GM18505 (cell line): ENCODE measurements at regions not wholly inside any gene's neighbourhood (a gene's known extent, or its start where the extent isn't known, plus 50 kb on each side); places are given as distances from the start of the nearest gene placed in this dataset.

Experiments used
- ATAC-seq: cut with Tn5 transposase; IDR thresholded peaks from one replicate; pipeline ENCODE4 v1.9.1; 2021; ENCODE audit not compliant: unreplicated experiment
- POLR2A ChIP-seq: IDR thresholded peaks from 4 replicates; pipeline ENCODE4 v1.6.1; 2011; ENCODE audit warnings: borderline replicate concordance; ENCODE audit not compliant: insufficient read depth, insufficient read length; ENCODE audit errors: extremely low read depth

DNA sequence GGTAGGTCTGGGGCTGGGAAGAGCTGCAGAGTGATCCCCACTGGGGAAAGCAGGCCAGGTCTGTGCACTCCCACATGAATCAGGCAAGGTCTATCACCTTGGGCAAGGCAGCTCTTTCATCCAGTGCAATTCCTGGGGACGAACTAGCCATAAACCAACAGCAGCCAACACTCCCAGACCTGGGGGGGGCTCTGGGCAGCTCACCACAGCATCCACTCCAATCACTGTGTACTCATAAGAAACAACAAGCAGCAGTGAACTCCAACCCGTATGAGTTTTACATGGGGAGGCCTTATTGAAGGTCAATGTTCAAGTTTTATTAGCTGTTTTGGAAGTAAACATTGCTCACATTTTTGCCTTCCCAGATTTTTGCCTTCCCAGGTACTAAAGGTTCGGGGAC lies 157.4 kb upstream of the NAV2 start:
- ATAC-seq, result no peak
- no peak for TF ChIP-seq POLR2A

DNA sequence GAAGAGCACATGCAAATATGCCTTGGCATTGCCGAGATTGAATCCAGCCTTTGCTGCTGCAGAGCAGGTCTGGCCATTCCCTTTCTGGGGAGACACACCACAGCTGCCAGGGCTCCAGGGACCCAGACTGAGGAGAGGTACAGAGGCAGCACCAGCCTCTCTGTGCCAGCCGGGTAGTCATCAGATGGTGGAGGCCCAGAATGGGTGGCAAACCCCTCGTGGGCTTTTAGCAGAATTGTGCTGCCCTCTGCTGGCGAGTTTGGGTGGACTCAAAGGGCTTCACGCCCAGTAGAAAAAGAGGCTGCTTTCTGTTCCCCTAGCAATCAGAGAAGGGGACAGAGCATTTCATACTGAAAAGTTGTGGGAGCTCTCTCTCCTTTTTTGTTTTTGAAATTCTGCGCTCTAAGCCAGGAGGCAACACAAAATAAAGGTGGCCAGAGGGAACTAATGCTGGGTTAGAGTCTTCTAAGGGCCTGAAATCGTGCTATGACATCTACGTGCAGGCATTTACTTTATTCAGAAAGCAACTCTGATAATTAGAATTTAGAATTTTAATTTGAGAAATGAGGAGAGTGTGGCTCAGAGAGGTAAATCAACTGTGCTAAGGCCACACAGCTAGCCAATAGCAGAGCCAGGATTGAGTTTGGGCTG lies 158.8 kb upstream of the NAV2 start:
- peak; percentile 63 for ATAC-seq
- TF ChIP-seq POLR2A, result no peak

DNA sequence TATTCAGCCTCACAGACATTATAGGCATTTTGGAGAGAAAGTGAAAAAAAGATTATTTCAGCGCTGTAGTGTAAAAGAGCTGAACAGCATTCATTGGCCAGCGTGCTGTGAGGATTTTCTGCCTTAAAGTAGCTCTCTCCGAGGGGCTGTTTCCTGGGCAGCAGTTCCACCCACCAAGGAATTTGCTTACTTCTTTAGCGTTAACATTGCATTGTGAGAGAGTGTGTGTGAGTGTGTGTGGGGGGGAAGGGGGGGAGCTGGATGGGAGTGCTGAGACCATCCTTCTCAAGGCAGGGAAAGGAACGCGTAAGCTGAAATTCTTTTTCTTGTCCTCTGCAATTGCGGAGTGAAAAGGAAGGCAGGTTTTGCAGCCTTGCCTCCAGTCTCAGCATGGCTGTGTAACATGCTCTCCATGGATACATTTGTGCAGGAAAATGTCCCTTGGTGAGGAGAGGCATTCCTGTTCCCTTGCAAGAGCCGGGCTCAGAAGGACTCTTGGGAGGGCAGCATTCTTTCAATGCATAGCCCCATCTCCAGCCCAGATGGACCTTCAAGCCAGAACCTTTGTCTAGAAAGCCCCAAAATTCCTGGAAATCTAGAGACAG lies 159.9 kb upstream of the NAV2 start:
- no peak for TF ChIP-seq POLR2A
- ATAC-seq, result no peak

DNA sequence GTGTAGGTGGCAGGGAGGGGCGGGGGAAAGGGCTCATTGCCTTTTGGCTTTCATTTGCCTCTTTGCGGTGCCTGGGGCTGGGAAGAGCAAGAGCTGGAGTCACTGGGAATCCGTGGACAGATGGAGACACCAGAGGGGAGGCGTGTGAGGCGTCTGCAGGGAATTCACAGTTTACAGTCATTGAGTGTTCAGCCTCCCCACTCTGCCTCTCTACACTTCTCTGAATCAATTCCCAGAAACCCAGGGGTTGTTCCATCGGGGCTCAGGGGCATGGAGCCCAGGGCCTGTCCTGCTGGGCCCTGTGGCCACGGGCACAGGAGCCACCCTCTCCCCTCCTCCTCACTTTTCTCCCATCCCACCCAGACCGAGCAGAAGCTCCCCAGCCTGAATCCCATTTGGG lies 160.5 kb upstream of the NAV2 start:
- no peak for ATAC-seq

DNA sequence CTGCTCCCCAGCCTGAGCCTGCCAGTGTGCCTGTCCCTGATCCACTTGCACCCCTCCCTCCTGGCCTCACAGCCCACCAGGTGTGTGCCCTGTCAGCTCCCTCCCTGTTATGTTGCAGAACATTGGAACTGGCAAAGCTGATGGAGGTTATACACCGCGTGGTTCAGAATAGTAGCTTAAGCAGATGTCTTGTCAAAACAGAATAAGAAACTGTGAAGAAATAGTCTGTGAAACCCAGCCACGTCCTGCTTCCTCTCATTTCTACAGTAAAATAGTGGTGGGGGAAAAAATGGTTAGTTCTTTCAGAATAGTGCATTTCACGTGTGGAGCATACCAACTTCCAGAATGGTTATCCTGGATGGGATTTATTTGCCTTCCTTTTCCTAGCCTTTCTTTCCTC lies 161.2 kb upstream of the NAV2 start:
- no peak for TF ChIP-seq POLR2A
- ATAC-seq, result no peak

More for the DNA sequence above, 160.5 kb upstream of the NAV2 start:
- no peak for TF ChIP-seq POLR2A

DNA sequence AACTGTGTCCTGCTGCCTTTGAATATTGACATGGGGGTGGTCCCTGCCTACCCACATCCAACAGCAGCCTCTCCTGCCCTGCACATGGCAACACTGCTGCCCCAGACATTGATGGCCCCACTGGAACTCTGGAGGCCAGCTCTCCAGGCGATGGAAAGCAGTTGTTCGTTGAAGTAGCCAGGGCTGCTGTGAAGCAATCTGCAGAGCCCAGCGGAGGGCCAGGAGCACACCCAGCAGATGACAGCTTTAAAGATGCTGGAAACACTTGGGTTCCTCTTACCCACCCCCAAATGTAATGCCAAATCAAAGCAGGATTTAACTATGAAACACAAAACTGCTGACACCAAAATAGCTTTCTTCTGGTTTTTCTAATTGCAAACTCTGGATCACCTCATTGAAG lies 165.6 kb upstream of the NAV2 start:
- no peak for TF ChIP-seq POLR2A
- ATAC-seq, result no peak

DNA sequence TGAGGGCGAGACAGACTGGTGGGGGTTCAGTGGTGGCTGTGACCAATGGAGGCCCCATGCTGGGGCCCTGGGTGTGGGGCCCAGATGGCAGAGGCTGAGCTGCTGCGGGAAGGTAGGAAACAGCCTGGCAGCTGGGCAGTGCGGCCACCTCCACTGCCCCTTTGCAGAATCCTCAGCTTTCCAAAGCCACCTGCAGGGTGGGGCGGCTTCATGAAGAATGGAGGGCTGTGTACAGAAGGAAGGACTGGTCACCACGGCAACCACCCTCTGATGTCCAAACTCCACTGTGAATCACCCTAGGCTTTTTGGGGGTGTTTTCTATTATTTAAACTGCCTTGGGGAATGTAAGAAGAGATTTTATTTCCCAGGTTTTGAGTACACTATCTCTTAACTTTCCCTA lies 166.3 kb upstream of the NAV2 start:
- no peak for ATAC-seq
- no peak for TF ChIP-seq POLR2A

DNA sequence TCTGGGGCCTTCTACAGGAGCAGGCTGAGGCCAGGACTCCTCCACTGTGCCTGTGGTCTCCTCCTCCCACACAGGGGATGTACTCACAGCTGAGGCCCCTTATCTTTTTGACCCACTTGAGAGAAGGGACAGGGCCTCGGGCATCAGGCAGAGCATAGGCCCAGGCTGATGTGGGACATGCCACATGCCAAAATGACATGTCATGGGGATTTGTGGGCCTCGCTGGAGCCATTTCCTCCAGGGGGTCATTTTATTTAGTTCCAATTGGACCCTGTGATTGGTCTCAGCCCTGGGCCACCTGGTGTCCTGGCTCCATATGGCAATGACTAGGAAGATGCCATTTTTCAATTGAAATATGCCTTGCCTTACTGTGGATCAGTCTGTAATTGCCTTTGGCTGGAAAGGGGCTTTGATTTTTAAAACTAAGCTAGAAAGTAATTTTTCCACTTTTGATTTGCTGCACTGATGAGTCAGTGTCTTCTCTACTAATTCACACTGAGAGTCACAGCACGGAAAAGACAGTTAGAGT lies 171.1 kb upstream of the NAV2 start:
- TF ChIP-seq POLR2A, result no peak
- ATAC-seq, result no peak

DNA sequence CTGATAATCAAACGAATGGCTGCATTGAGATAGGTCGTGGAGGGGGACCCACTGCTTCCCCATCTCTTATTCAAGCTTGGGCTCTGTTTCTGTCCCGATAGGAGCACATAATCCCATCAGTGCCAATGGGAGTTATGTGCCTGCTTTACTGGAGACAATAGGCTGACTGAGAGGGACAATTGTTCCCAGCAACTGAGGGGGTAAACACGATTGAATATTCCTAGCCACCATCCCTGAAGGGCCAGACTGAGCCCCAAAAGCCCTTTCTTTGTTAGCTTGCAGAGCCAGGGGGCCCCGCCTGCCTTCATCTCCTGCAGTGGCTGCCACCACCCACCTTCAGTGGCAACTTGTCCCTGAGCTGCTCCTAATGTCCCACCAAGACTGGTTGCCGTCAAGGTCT lies 172.8 kb upstream of the NAV2 start:
- TF ChIP-seq POLR2A, result no peak
- ATAC-seq, result no peak

DNA sequence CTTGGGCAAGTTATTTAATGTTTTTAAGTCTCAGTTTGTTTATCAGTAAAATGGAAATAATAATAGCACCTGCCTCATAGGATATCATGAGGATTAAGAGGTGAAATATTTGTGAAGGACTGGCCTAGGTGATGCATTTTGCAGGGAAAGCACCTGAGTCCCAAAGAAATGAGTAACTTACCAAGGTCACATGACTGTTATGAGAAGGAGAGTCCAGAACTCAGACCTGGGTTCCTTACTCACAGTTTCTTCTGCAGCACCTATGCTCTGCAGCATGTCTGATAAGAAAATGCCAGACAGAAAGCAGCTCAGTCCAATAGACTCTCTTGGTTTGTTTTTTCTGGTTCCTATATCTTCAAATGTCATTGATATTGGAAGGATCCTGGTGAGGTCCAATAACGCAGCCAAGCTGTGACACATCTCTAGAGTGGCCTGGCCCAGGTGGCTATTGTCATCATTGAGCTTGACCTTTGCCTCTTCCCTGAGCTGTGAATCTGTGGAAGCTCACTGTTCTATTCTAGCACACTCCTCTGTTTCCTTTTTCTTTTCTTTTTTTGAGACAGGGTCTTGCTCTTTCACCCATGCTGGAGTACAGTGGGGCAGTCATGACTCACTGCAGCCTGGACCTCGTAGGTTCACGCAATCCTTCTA lies 174.7 kb upstream of the NAV2 start:
- no peak for TF ChIP-seq POLR2A
- no peak for ATAC-seq

DNA sequence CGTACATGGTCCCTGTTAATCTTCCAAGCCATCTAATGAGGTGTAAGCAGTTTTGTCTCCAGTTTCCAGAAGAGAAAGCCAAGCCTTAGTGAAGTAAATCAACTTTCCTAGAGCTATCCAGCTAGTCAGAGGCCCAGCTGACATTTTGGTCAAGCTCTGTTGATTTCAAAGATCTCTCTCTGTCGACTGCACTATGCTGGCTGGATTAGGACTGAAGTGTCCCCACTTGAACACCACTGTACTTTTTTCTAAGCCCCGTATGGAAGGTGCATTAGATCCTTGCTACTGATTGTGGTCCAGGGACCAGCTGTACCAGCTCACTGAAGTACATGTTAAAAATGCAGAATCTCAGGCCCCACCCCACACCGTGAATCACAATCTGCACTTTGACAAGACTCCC lies 176.5 kb upstream of the NAV2 start:
- TF ChIP-seq POLR2A, result no peak
- no peak for ATAC-seq

DNA sequence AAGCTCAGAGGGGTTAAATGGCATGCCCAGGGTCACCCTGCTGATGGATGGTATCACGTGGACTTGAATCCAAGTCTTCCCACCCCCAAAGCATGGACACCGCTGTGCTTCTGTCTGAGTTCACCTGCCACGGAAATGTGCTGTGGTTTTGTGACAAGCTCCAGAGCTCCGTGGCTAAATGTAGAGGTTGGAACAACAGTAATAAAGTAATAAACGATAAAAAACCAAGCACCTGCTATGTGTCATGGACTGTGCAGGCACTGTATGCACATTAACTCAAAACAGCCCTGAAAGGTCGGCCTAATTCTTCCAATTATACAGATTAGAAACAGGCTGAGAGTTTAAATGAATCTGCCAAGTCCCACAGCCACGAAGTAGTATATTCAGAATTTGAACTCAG lies 182.1 kb upstream of the NAV2 start:
- TF ChIP-seq POLR2A, result no peak

DNA sequence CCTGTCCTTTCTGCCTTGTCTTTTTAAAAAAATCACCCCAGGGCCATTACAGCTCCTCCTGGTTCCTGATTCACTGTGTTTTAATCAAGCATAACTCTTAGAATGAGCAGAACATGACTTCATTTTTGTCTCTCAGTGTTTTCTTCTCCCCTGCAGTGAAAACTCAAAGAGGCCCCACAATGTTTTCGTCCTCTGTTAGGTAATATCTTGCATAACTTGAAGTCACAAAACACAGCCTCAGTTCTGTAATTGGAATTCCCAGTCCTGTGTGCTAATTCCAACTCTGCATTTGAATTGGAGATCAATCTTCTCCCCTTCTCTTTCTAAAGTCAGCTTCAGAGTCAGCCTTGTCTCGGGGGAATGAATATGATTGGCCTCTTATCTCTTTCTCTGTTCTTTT lies 186.5 kb upstream of the NAV2 start:
- TF ChIP-seq POLR2A, result no peak

More for the DNA sequence above, 182.1 kb upstream of the NAV2 start:
- ATAC-seq, result no peak

DNA sequence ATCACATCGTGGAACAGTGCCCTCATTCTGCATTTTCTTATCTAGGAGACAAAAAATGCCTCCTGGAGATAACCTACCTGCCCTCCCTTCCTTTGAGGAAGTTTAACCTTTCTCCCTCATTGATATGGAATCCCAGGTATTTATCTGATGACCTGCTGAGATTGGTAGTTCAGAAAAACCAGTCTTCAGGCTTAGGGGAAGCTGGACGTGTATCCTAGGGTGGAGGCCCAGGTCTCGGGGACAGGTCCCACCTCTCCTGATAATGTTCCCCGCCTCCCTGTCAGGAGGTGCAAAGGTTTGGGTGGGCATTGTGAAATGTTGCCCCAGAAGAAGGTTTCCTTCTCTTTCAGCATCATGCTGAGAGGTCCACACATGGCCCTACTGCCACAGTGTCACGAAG lies 186.9 kb upstream of the NAV2 start:
- no peak for TF ChIP-seq POLR2A
- ATAC-seq, result no peak

More for the DNA sequence above, 186.5 kb upstream of the NAV2 start:
- no peak for ATAC-seq

DNA sequence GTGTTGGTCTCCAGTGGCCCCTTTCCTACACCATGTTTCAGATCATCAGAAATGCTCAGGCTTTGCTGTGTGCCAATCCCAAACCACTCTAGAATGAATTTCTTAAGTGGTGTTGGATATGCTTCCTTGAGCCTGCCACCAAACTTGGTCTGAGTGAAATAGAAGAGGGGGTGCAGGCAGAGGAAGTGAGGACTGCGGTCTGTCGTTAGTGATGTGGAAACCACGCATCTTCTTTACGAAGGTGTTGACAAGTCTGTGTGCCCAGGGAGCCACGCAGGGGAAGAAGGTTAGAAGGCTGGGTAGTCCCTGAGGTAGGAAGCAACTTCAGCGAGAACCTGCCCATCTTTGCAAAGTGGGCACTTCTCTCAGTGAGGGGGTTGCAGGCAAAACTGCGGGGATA lies 187.4 kb upstream of the NAV2 start:
- TF ChIP-seq POLR2A, result no peak
- ATAC-seq, result no peak

DNA sequence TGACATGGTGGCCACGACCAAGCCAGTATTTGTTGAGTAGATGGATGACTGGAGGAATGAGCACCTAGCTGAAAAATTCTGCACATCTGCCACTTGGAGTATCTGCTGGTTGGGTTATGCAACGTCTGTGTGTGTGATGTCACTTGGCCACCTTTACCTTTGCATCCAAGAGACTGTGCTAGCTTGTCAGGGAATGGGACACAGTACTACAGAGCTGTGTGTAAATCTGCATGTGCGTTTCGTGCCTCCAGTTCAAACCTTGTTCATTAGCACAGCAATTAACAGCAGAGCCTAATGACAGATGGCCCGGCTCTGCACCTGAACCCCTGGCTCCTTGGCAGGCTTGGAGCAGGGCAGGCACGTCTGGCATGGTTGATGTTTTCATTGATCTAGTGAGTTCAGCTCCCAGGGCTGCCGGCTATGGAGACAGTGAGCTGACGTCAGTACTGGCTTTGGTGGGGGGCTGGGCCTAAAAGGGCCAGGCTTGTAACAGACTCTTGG lies 188.4 kb upstream of the NAV2 start:
- TF ChIP-seq POLR2A, result no peak
- no peak for ATAC-seq
